ENCODE measurements at regions not wholly inside any gene's neighbourhood (a gene's known extent, or its start where the extent isn't known, plus 50 kb on each side); places are given as distances from the start of the nearest gene placed in this dataset.

DNA sequence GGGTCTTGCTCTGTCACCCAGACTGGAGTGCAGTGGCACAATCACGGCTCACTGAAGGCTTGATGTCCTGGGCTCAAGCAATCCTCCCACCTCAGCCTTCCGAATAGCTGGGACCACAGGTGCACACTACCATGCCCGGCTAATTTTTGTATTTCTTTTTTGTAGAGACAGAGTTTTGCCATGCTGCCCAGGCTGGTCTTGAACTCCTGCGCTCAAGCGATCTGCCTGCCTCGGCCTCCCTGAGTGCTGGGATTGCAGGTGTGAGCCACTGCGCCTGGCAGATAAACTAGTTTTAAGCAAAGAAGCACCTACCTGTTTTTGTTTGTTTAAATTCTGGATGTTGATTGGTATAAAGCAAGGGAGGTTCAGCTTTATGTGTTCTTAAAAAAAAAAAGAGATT lies 170.6 kb upstream of the GOLIM4 start:
- TF ChIP-seq POLR2AphosphoS5 (IDR thresholded peaks at IDR 0.05; ENCODE audit: low read depth) (no peak), SPI1 (IDR thresholded peaks at IDR 0.05; ENCODE audit: borderline replicate concordance, low read depth) (no peak), GABPA (IDR thresholded peaks at IDR 0.05; ENCODE audit: low read depth) (no peak)
- TF ChIP-seq, protein P1, sequence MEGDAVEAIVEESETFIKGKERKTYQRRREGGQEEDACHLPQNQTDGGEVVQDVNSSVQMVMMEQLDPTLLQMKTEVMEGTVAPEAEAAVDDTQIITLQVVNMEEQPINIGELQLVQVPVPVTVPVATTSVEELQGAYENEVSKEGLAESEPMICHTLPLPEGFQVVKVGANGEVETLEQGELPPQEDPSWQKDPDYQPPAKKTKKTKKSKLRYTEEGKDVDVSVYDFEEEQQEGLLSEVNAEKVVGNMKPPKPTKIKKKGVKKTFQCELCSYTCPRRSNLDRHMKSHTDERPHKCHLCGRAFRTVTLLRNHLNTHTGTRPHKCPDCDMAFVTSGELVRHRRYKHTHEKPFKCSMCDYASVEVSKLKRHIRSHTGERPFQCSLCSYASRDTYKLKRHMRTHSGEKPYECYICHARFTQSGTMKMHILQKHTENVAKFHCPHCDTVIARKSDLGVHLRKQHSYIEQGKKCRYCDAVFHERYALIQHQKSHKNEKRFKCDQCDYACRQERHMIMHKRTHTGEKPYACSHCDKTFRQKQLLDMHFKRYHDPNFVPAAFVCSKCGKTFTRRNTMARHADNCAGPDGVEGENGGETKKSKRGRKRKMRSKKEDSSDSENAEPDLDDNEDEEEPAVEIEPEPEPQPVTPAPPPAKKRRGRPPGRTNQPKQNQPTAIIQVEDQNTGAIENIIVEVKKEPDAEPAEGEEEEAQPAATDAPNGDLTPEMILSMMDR (IDR thresholded peaks at IDR 0.05; ENCODE audit: insufficient read depth, low read length), result no peak

All from HL-60 (cell line).